AG09319 (cell line): ENCODE measurements at regions not wholly inside any gene's neighbourhood (a gene's known extent, or its start where the extent isn't known, plus 50 kb on each side); places are given as distances from the start of the nearest gene placed in this dataset.

Source experiments
- DNase-seq: peaks from one replicate; pipeline ENCODE4 v3.0.0-alpha.2; 2010; ENCODE audit warnings: low read depth; ENCODE audit errors: extremely low read depth
- CTCF ChIP-seq: IDR thresholded peaks from 2 replicates; pipeline ENCODE4 v1.5.1; 2011; ENCODE audit warnings: low read depth, mild to moderate bottlenecking, inconsistent platforms, low read length, moderate library complexity

GRCh38 chr18:45374236-45374635, 241.0 kb upstream of the SLC14A2 start:
- no peak for TF ChIP-seq CTCF
- DNase-seq: no peak

- no peak for DNase-seq
- no peak for TF ChIP-seq CTCF
Observed at GRCh38 chr18:45374878-45375630, 240.2 kb upstream of the SLC14A2 start.

- TF ChIP-seq CTCF: no peak
- DNase-seq: no peak
Observed at GRCh38 chr18:45376193-45376592, 239.1 kb upstream of the SLC14A2 start.

- no peak for TF ChIP-seq CTCF
- no peak for DNase-seq
Observed at GRCh38 chr18:45378308-45378707, 237.0 kb upstream of the SLC14A2 start.

GRCh38 chr18:45378933-45379332, 236.3 kb upstream of the SLC14A2 start:
- no peak for DNase-seq
- TF ChIP-seq CTCF: no peak

- no peak for DNase-seq
- no peak for TF ChIP-seq CTCF
Observed at GRCh38 chr18:45379903-45380302, 235.4 kb upstream of the SLC14A2 start.

- no peak for TF ChIP-seq CTCF
- DNase-seq: no peak
Observed at GRCh38 chr18:45381282-45381681, 234.0 kb upstream of the SLC14A2 start.
